Neuron (in vitro differentiated cells): ENCODE measurements at regions not wholly inside any gene's neighbourhood (a gene's known extent, or its start where the extent isn't known, plus 50 kb on each side); places are given as distances from the start of the nearest gene placed in this dataset.

Experiments
- H2AFZ ChIP-seq: one replicate; pipeline ENCODE4 v1.6.1; 2013; ENCODE audit warnings: low read depth, mild to moderate bottlenecking, inconsistent platforms, low read length, moderate library complexity
- H3K27me3 ChIP-seq: one replicate; pipeline ENCODE4 v1.6.1; 2013; ENCODE audit warnings: low read length; ENCODE audit not compliant: insufficient read depth
- H3K36me3 ChIP-seq: one replicate; pipeline ENCODE4 v1.6.1; 2013; ENCODE audit warnings: low read length; ENCODE audit not compliant: insufficient read depth
- H3K4me1 ChIP-seq: one replicate; pipeline ENCODE4 v1.6.1; 2013; ENCODE audit warnings: low read length; ENCODE audit not compliant: insufficient read depth
- H3K4me3 ChIP-seq: 2 replicates; pipeline ENCODE4 v1.5.1; 2013; ENCODE audit warnings: mild to moderate bottlenecking, low read length, moderate library complexity
- H3K9me3 ChIP-seq: one replicate; pipeline ENCODE4 v1.6.1; 2013; ENCODE audit warnings: low read length

DNA sequence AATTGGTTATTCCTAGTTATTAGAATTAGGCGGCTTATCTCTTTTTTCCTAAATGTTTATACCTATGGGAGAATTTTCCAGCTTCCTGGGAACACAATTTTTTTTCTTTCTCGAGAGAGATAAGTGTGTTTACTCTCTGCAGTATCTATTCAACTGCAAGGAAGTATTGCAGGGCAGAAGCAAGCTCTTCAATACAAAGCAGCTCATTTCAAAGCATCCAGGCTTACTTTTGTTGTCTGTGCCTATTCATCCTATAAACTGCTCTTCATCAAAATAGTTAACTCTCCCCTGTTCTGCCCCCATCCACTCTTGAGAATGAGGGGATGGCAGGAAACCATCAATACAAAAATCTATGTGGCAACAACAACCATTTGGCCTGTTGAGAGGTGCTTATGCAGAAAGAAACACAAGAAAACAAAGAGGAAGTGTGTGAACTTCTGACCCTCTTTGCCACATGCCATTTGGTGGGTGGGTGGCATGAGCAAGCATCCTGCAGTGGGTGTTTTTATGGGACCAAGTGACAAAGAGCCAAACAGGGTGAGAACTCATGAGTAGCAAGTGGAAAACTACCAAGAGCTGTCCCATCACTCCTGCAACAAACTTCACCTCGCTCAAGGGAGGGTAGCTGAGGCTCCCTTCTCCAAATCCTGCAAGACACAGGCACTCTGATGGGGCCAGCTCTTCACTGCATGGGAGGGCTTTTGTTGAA lies 50.6 kb upstream of the MRPS6 start:
- Histone ChIP-seq H2AFZ (no peak overlapping the region), H3K4me1 (peaks cover 13% of the 10 kb centered on the region), H3K4me3 (no peak overlapping the region), H3K27me3 (no peaks in the 10 kb centered on the region), H3K9me3 (peaks cover 1% of the 10 kb centered on the region), H3K36me3 (no peaks in the 10 kb centered on the region)

DNA sequence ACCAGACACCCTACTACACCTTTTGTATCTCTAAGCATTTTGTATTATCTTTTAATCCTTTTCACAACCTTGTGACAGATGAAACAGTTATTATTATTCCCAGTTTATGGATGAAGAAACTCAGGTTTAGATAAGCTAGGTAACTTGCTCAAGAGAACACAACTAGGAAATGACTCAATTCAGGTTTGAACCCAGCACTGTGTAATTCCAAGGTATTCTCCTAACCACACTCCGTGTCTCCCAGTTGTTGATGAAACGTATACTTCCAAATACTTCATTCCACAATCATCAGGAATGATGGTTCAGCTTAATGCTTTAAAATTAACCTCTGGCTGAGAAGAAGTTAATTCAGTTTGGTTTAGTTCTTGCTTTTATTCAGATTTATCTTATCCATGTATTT lies 51.7 kb upstream of the MRPS6 start:
- peaks cover 13% of the 10 kb centered on the region for H3K4me1 ChIP-seq
- peaks cover 5% of the 10 kb centered on the region for H3K9me3 ChIP-seq
- no peaks in the 10 kb centered on the region for H3K27me3 ChIP-seq
- no peak overlapping the region for H2AFZ ChIP-seq
- H3K4me3 ChIP-seq = no peak overlapping the region
- no peaks in the 10 kb centered on the region for H3K36me3 ChIP-seq

DNA sequence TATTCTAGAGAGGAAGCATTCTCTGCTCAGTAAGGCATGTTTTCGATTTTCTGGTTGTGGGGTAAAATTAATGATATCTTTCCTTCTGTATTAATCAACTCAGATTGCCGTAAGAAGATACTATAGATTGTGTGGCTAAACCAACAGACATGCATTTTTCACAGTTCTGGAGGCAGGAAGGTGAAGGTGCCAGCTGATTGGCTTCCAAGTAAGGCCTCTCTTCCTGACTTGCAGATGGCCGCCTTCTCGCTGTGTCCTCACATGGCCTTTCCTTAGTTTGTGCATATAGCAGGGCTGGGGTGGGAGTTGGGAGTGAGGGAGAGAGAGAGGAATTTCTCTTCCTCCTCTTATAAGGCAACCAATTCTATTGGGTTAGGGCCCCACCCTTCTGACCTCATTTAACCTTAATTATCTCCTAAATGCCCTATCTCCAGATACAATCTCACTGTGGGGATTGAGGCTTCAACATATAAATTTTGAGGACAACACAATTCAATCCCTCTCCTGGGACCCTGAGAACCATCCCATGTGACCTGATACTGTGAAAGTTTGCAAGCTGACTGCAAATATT lies 52.3 kb upstream of the MRPS6 start:
- H2AFZ ChIP-seq = no peak overlapping the region

DNA sequence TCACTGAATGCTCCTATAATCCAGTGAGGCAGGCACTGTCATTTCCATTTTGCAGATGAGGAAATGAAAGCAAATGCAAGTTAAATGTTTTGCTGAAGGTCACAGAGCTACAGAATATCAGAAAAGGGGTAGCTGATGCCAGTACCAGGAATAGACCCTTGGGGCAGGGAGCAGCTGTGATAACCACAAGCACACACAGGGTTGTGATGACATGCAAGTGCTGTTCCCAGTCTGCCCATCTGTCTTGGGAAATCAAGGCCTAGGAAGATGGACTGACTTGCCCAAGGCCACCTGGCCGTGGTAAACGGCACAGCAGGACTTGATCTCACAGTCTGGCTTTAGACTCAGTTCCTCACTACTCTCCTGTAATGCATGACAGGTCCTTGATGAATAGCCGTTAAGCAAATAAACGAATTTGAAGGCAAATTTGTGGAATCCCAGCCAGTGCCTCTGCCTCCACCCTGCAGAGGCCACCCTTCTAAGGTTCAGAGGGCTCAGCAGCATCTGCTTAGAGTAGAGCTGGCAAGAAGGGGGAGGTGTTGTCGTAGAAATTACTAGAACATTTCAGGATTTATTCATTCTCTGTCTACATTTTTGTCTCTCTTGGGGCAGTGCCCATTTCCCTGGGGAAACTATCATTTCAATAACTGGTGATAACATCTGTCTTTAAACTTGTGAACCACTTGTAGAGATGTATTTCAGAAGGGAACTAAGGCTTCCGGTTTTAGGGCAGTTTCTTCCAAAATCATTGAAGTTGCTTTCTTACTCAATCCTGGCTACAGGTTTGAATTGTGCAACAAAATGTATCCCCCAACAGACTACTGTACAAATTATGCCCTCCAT lies 53.2 kb upstream of the MRPS6 start:
- Histone ChIP-seq H3K9me3 (peaks cover 5% of the 10 kb centered on the region), H3K4me3 (no peak overlapping the region), H2AFZ (no peak overlapping the region), H3K27me3 (no peaks in the 10 kb centered on the region), H3K4me1 (peaks cover 13% of the 10 kb centered on the region), H3K36me3 (no peaks in the 10 kb centered on the region)

More for the DNA sequence above, 52.3 kb upstream of the MRPS6 start:
- no peak overlapping the region for H3K4me3 ChIP-seq
- no peaks in the 10 kb centered on the region for H3K36me3 ChIP-seq
- H3K9me3 ChIP-seq = peaks cover 5% of the 10 kb centered on the region
- H3K4me1 ChIP-seq = peaks cover 13% of the 10 kb centered on the region
- H3K27me3 ChIP-seq = no peaks in the 10 kb centered on the region

DNA sequence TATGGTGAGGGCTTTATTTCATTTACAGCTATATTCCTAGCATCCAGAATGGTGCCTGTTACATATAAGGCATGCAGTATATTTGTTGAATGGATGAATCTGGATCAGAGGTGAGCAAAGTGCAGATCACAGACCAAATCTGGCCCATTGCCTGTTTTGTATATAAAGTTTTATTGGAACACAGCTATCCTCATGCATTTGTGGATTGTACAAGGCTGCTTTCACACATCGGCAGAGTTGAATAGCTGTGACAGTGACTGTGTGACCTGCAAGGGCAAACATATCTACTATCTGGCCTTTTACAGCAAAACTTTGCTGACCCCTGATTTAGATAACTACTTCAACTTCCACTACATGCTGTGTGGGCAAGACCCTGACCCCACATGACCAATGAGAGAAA lies 54.0 kb upstream of the MRPS6 start:
- peaks cover 5% of the 10 kb centered on the region for H3K9me3 ChIP-seq
- H2AFZ ChIP-seq = no peak overlapping the region
- H3K27me3 ChIP-seq = no peaks in the 10 kb centered on the region
- H3K36me3 ChIP-seq = no peaks in the 10 kb centered on the region
- H3K4me1 ChIP-seq = peaks cover 13% of the 10 kb centered on the region
- no peak overlapping the region for H3K4me3 ChIP-seq

DNA sequence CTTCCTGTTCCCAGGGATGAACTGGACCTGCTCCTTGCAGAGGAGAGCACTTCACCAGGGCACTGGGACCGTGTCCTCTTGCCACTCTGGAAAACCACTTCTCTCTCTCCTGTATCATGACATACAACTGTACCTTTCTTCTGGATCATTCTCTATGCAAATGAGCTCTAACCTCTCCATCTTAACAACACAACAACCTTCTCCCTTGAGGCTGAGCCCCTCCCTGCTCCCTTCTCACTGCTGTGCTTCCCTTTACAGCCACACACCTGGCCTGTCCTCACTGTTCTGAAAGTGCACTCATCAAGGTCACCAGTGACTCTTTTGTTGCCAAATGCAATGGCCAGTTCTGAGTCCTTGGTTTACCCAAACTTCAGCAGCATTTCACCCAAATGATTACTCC lies 54.5 kb upstream of the MRPS6 start:
- H3K4me1 ChIP-seq = peaks cover 13% of the 10 kb centered on the region
- H3K4me3 ChIP-seq = no peak overlapping the region
- H2AFZ ChIP-seq = no peak overlapping the region
- peaks cover 5% of the 10 kb centered on the region for H3K9me3 ChIP-seq
- no peaks in the 10 kb centered on the region for H3K27me3 ChIP-seq
- no peaks in the 10 kb centered on the region for H3K36me3 ChIP-seq

DNA sequence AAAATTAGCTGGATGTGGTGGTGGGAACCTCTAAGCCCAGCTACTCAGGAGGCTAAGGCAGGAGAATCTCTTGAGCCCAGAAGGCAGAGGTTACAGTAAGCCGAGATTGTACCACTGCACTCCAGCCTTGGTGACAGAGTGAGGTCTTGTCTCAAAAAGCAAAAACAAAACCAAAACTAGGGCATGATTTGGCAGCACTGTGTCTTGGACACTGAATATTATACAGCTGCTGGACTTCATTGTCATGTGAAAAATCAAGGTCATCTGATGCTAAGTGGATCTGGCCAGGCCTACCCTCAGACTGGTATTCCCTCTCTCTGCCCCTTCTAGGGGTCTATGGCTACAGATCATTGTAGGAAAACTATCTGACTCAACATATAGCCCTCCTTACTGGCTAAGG lies 55.2 kb upstream of the MRPS6 start:
- H3K36me3 ChIP-seq = no peaks in the 10 kb centered on the region
- H3K4me1 ChIP-seq = peaks cover 10% of the 10 kb centered on the region
- H3K9me3 ChIP-seq = peaks cover 7% of the 10 kb centered on the region
- no peak overlapping the region for H2AFZ ChIP-seq
- H3K4me3 ChIP-seq = no peak overlapping the region
- H3K27me3 ChIP-seq = no peaks in the 10 kb centered on the region

DNA sequence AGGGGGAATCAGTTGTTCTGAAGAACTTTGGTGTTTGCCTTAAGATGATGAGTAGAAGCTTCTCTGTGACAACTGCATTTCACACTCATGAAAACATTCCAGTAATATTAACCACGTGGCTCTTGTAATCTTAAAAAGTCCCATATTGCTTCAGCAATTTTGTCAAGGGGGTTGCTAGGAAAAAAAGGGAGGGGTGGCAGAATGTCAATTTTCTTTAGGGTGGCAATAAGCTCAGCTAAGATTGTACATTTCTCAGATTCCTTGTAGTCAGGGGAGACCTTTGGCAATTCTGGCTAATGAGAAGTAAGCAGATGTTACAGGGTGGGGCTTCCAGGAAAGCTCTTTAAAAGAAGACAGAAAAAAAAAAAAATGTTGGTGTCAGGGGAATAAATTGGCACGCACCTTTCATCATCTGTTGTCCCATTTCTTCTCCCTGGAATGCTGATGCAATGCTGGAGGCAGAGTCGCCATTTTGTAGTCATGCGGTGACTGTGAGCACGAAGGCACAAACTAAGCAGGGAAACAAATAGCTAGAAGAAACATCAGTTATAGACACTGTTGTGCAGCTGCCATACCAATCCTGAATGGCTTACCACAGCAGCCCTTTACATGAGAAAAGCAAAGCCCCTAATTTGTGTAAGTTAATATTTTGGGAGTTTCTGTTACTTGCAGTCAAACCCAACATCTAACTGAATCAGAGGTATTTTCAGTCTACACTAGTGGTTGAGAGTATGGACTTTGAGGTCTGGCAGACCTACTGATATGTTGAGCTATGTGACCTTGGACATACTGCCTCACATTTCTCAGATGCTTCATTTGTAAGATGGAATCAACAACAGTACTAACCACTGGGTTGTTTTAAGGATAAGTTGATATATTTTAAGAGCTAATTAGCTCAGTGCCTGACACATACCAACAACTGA lies 56.1 kb upstream of the MRPS6 start:
- H3K27me3 ChIP-seq = no peaks in the 10 kb centered on the region
- no peak overlapping the region for H3K4me3 ChIP-seq
- H2AFZ ChIP-seq = no peak overlapping the region
- H3K9me3 ChIP-seq = peaks cover 7% of the 10 kb centered on the region
- H3K36me3 ChIP-seq = no peaks in the 10 kb centered on the region
- H3K4me1 ChIP-seq = peaks cover 1% of the 10 kb centered on the region

DNA sequence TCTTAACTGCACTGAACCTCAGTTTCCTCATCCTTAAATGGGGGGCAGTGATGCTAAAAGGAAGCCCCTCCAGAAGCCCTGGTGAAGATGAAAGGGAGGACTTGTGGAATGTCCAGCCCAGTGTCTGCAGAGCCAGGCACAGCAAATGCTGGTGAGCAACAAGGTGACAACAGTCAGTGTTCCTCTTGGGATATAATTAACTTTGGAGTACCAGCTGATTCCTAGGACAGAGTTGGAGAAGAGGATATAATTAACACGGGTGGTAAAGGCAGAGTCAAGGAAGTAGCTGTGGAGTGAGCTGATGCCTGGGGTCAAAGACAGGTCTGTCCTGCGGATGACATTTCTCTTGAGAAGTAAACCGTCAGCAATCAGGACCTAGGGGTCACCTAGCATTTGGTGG lies 60.7 kb upstream of the MRPS6 start:
- H3K4me1 ChIP-seq = no peaks in the 10 kb centered on the region
- H3K4me3 ChIP-seq = no peak overlapping the region
- H3K36me3 ChIP-seq = no peaks in the 10 kb centered on the region
- H3K9me3 ChIP-seq = peaks cover 8% of the 10 kb centered on the region
- H3K27me3 ChIP-seq = no peaks in the 10 kb centered on the region
- no peak overlapping the region for H2AFZ ChIP-seq

DNA sequence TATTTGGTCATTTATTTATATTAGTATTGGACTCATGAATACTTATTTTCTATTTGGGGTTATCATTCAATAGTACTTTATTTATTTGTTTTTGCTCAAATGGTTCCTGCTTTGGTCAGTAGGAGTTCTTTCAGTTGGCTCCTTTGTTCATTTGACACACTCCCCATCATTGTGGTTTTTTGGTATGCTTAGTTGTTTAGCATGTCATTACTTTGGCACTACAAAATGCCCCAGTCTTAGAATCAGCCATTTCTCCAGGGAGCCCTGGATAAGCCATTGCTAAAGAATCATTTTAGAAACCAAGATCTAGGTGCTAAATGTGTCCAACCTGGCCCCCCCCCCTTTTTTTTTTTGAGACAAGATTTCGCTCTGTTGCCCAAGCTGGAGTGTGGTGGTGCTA lies 61.7 kb upstream of the MRPS6 start:
- Histone ChIP-seq H3K27me3 (no peaks in the 10 kb centered on the region), H3K36me3 (no peaks in the 10 kb centered on the region), H3K4me1 (no peaks in the 10 kb centered on the region), H2AFZ (no peak overlapping the region), H3K4me3 (no peak overlapping the region), H3K9me3 (peaks cover 4% of the 10 kb centered on the region)

DNA sequence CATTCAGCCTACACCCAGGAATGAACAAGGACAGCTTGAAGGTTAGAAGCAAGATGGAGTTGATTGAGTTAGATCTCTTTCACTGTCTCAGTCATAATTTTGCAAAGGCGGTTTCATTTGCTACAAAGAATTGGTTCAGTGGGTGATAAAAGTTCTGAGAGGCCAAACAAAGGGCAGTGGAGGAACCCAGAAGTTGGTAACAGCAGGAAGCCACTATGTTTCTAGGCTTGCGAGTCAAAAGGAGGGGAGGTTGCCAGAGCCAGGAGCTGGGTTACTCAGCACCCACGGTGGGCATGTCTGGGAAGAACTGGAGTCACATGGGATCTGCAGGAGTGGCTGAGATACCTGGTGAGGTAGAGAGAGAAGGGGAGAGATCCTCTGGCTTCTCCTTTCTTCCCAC lies 64.2 kb upstream of the MRPS6 start:
- Histone ChIP-seq H3K4me3 (no peak overlapping the region), H2AFZ (no peak overlapping the region), H3K9me3 (peaks cover 4% of the 10 kb centered on the region), H3K4me1 (no peaks in the 10 kb centered on the region), H3K36me3 (no peaks in the 10 kb centered on the region), H3K27me3 (no peaks in the 10 kb centered on the region)

DNA sequence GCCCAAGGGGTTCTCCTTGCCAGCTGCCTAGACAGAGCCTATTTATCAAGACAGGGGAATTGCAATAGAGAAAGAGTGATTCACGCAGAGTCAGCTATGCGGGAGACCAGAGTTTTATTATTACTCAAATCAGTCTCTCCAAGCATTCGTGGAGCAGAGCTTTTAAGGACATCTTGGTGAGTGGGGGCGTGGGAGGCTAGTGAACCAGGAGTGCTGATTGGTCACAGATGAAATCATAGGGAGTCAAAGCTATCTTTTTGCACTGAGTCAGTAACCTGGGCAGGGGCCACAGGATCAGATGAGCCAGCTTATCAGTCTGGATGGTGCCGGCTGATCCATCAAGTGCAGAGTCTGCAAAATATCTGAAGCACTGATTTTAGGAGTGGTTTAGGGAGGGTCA lies 64.8 kb upstream of the MRPS6 start:
- Histone ChIP-seq H3K9me3 (peaks cover 3% of the 10 kb centered on the region), H3K36me3 (no peaks in the 10 kb centered on the region)

More for the DNA sequence above, 64.8 kb upstream of the MRPS6 start:
- H3K27me3 ChIP-seq = no peaks in the 10 kb centered on the region
- no peak overlapping the region for H3K4me3 ChIP-seq
- no peak overlapping the region for H2AFZ ChIP-seq
- no peaks in the 10 kb centered on the region for H3K4me1 ChIP-seq
